ENCODE measurements at regions not wholly inside any gene's neighbourhood (a gene's known extent, or its start where the extent isn't known, plus 50 kb on each side); places are given as distances from the start of the nearest gene placed in this dataset.

- no peak for DNase-seq (ENCODE audit: low read depth in 2 of 2)
Measured at GRCh38 chr1:5597991-5598823, 394.0 kb downstream of the NPHP4 start.

- DNase-seq (ENCODE audit: low read depth in 2 of 2) = no peak
Measured at GRCh38 chr1:5597171-5597850, 394.9 kb downstream of the NPHP4 start.

- no peak for DNase-seq (ENCODE audit: low read depth in 2 of 2)
Measured at GRCh38 chr1:5596651-5597050, 395.6 kb downstream of the NPHP4 start.

GRCh38 chr1:5595531-5596170 lies 396.6 kb downstream of the NPHP4 start:
- DNase-seq (ENCODE audit: low read depth in 2 of 2) = no peak

GRCh38 chr1:5594056-5594956 lies 397.9 kb downstream of the NPHP4 start:
- no peak for DNase-seq (ENCODE audit: low read depth in 2 of 2)

- DNase-seq (ENCODE audit: low read depth in 2 of 2) = no peak
Measured at GRCh38 chr1:5590717-5591116, 401.5 kb downstream of the NPHP4 start.

- no peak for DNase-seq (ENCODE audit: low read depth in 2 of 2)
Measured at GRCh38 chr1:5586629-5587028, 405.6 kb downstream of the NPHP4 start.

- no peak for DNase-seq (ENCODE audit: low read depth in 2 of 2)
Measured at GRCh38 chr1:5585256-5585655, 407.0 kb downstream of the NPHP4 start.

GRCh38 chr1:5580926-5581325 lies 411.3 kb downstream of the NPHP4 start:
- DNase-seq (ENCODE audit: low read depth in 2 of 2) = no peak

- no peak for DNase-seq (ENCODE audit: low read depth in 2 of 2)
Measured at GRCh38 chr1:5579966-5580365, 412.3 kb downstream of the NPHP4 start.

- DNase-seq (ENCODE audit: low read depth in 2 of 2) = no peak
Measured at GRCh38 chr1:5578690-5579089, 413.5 kb downstream of the NPHP4 start.

GRCh38 chr1:5577255-5578040 lies 414.8 kb downstream of the NPHP4 start:
- no peak for DNase-seq (ENCODE audit: low read depth in 2 of 2)

- no peak for DNase-seq (ENCODE audit: low read depth in 2 of 2)
Measured at GRCh38 chr1:5576673-5577065, 415.6 kb downstream of the NPHP4 start.

- no peak for DNase-seq (ENCODE audit: low read depth in 2 of 2)
Measured at GRCh38 chr1:5576011-5576672, 416.1 kb downstream of the NPHP4 start.

GRCh38 chr1:5575396-5575940 lies 416.8 kb downstream of the NPHP4 start:
- no peak for DNase-seq (ENCODE audit: low read depth in 2 of 2)

- no peak for DNase-seq (ENCODE audit: low read depth in 2 of 2)
Measured at GRCh38 chr1:5574641-5575040, 417.6 kb downstream of the NPHP4 start.

- DNase-seq (ENCODE audit: low read depth in 2 of 2) = no peak
Measured at GRCh38 chr1:5572794-5573193, 419.4 kb downstream of the NPHP4 start.

GRCh38 chr1:5571861-5572401 lies 420.3 kb downstream of the NPHP4 start:
- DNase-seq (ENCODE audit: low read depth in 2 of 2) = no peak

- no peak for DNase-seq (ENCODE audit: low read depth in 2 of 2)
Measured at GRCh38 chr1:5571438-5571837, 420.8 kb downstream of the NPHP4 start.

GRCh38 chr1:5570931-5571330 lies 421.3 kb downstream of the NPHP4 start:
- DNase-seq (ENCODE audit: low read depth in 2 of 2) = no peak

Measured in stimulated activated CD4-positive, alpha-beta T cell treated with anti-CD3 and anti-CD28 coated beads, Interleukin-4, amount 100 ng/mL, for 48 hours (primary cell).